GM10266 (cell line): ENCODE measurements at regions not wholly inside any gene's neighbourhood (a gene's known extent, or its start where the extent isn't known, plus 50 kb on each side); places are given as distances from the start of the nearest gene placed in this dataset.

ENCODE experiments used
- DNase-seq: peaks from one replicate; pipeline ENCODE4 v3.0.0; 2012; ENCODE audit errors: extremely low spot score
- CTCF ChIP-seq: IDR thresholded peaks from 2 replicates; pipeline ENCODE4 v1.5.1; 2012; ENCODE audit warnings: mild to moderate bottlenecking, low read depth; ENCODE audit not compliant: control insufficient read depth, insufficient read depth; ENCODE audit errors: missing control alignments

- no peak for TF ChIP-seq CTCF
- DNase-seq: no peak
Measured at GRCh38 chr13:111526922-111527321, 206.5 kb downstream of the TEX29 start.

GRCh38 chr13:111527614-111528229, 207.3 kb downstream of the TEX29 start:
- TF ChIP-seq CTCF: no peak
- DNase-seq: no peak

GRCh38 chr13:111528513-111528912, 208.1 kb downstream of the TEX29 start:
- TF ChIP-seq CTCF: no peak

GRCh38 chr13:111530137-111530870, 209.9 kb downstream of the TEX29 start:
- DNase-seq: no peak
- no peak for TF ChIP-seq CTCF

More at GRCh38 chr13:111528513-111528912, 208.1 kb downstream of the TEX29 start:
- no peak for DNase-seq

- no peak for TF ChIP-seq CTCF
- no peak for DNase-seq
Measured at GRCh38 chr13:111531505-111531904, 211.1 kb downstream of the TEX29 start.

GRCh38 chr13:111532111-111532510, 211.7 kb downstream of the TEX29 start:
- DNase-seq: no peak
- TF ChIP-seq CTCF: no peak
